HepG2 (cell line): ENCODE measurements at regions not wholly inside any gene's neighbourhood (a gene's known extent, or its start where the extent isn't known, plus 50 kb on each side); places are given as distances from the start of the nearest gene placed in this dataset.

Source experiments
- HNRNPK ChIP-seq: fragments of 200-400 bp; formaldehyde crosslinking; IDR thresholded peaks from 2 replicates; pipeline ENCODE4 v1.6.1; 2018; ENCODE audit warnings: low read length, low read depth, moderate library complexity, mild to moderate bottlenecking; ENCODE audit not compliant: poor library complexity, severe bottlenecking
- MAFF ChIP-seq: IDR thresholded peaks from 2 replicates; pipeline ENCODE4 v1.6.1; 2011; ENCODE audit warnings: low read depth, low read length, improper control_type of control experiment
- TF ChIP-seq, protein P1 (sequence below): sonication (generic); formaldehyde crosslinking; IDR thresholded peaks from 2 replicates; pipeline ENCODE4 v1.4.0; 2020; ENCODE audit warnings: missing genetic modification reagents
- TF ChIP-seq, protein P2 (sequence below), 2 experiments: sonication (generic) in 1 of 2; formaldehyde crosslinking in 1 of 2; IDR thresholded peaks; 2 replicates each; pipeline versions ENCODE4 v1.4.0 to v1.6.1; 2018 to 2020; ENCODE audit warnings: missing genetic modification reagents in 2 of 2, borderline replicate concordance in 1 of 2, low read depth in 1 of 2, mild to moderate bottlenecking in 1 of 2, missing biosample characterization in 1 of 2

DNA sequence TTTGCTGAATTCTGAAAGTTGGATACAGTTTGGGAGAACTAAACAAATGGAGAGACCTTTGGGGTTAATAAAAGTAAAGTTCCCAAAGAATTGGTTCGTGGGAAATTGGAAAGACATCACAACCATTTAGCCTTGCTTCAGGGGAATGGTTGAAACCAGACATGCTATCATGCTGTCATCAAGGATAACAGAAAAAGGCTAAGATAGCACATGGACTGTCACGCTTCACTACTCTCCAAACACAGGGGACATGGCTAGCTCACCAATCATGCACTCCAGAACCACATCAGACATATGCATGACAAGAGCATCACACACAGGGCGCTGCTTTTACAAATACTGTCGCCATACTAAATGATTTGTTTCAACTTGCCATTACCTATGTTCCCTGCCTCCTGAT is 671.7 kb upstream of the ROBO1 start:
- TF ChIP-seq MAFF, result no peak
- TF ChIP-seq, protein P1, sequence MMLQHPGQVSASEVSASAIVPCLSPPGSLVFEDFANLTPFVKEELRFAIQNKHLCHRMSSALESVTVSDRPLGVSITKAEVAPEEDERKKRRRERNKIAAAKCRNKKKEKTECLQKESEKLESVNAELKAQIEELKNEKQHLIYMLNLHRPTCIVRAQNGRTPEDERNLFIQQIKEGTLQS (CRISPR knock-in tag), result no peak
- TF ChIP-seq, protein P2, sequence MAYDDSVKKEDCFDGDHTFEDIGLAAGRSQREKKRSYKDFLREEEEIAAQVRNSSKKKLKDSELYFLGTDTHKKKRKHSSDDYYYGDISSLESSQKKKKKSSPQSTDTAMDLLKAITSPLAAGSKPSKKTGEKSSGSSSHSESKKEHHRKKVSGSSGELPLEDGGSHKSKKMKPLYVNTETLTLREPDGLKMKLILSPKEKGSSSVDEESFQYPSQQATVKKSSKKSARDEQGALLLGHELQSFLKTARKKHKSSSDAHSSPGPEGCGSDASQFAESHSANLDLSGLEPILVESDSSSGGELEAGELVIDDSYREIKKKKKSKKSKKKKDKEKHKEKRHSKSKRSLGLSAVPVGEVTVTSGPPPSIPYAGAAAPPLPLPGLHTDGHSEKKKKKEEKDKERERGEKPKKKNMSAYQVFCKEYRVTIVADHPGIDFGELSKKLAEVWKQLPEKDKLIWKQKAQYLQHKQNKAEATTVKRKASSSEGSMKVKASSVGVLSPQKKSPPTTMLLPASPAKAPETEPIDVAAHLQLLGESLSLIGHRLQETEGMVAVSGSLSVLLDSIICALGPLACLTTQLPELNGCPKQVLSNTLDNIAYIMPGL (CRISPR knock-in tag; IDR thresholded peaks at IDR 0.05; ENCODE audit: borderline replicate concordance in 1 of 2, low read depth in 1 of 2), result no peak
- no peak for TF ChIP-seq HNRNPK
